Mesenchymal stem cell (in vitro differentiated cells and primary cell): ENCODE measurements at regions not wholly inside any gene's neighbourhood (a gene's known extent, or its start where the extent isn't known, plus 50 kb on each side); places are given as distances from the start of the nearest gene placed in this dataset.
A peak's percentile ranks its signal among the peaks of the same experiment; 100 is the strongest.

Experiments
- DNase-seq: peaks from one replicate; pipeline ENCODE4 v3.0.0-alpha.2; 2013
- H2AFZ ChIP-seq: one replicate; pipeline ENCODE4 v1.6.1; 2013; ENCODE audit warnings: low read depth, mild to moderate bottlenecking, control low read depth, inconsistent platforms, low read length, moderate library complexity
- H2AK5ac ChIP-seq: 2 replicates; pipeline ENCODE4 v1.6.1; 2013; ENCODE audit warnings: low read length, moderate library complexity, mild to moderate bottlenecking, inconsistent platforms; ENCODE audit not compliant: severe bottlenecking
- H2BK120ac ChIP-seq: one replicate; pipeline ENCODE4 v1.6.1; 2013; ENCODE audit warnings: low read depth, mild to moderate bottlenecking, inconsistent platforms, low read length, moderate library complexity
- H2BK12ac ChIP-seq, 2 experiments: one replicate each; pipeline ENCODE4 v1.6.1; 2013; ENCODE audit warnings: inconsistent platforms in 2 of 2, low read length in 2 of 2, mild to moderate bottlenecking in 2 of 2, moderate library complexity in 2 of 2, control low read depth in 1 of 2
- H2BK15ac ChIP-seq: one replicate; pipeline ENCODE4 v1.6.1; 2013; ENCODE audit warnings: mild to moderate bottlenecking, low read depth, inconsistent platforms; ENCODE audit not compliant: poor library complexity, severe bottlenecking
- H2BK5ac ChIP-seq: 2 replicates; pipeline ENCODE4 v1.6.1; 2013; ENCODE audit warnings: low read depth, mild to moderate bottlenecking, low read length, control low read depth, inconsistent platforms; ENCODE audit not compliant: poor library complexity, severe bottlenecking
- H3K14ac ChIP-seq, 2 experiments: one replicate each; pipeline ENCODE4 v1.6.1; 2013; ENCODE audit warnings: inconsistent platforms in 2 of 2, low read length in 2 of 2, control low read depth in 1 of 2, mild to moderate bottlenecking in 1 of 2, moderate library complexity in 1 of 2
- H3K18ac ChIP-seq, 2 experiments: one replicate each; pipeline ENCODE4 v1.6.1; 2013; ENCODE audit warnings: inconsistent platforms in 2 of 2, low read length in 2 of 2, control low read depth in 1 of 2, low read depth in 1 of 2, mild to moderate bottlenecking in 1 of 2
- H3K23ac ChIP-seq, 2 experiments: one replicate each; pipeline ENCODE4 v1.6.1; 2013; ENCODE audit warnings: inconsistent platforms in 2 of 2, low read length in 2 of 2, mild to moderate bottlenecking in 2 of 2, moderate library complexity in 2 of 2, control low read depth in 1 of 2
- H3K27ac ChIP-seq: 2 replicates; pipeline ENCODE4 v1.5.1; 2013; ENCODE audit warnings: mild to moderate bottlenecking, moderate library complexity, low read length, control low read depth, inconsistent platforms; ENCODE audit not compliant: poor library complexity, severe bottlenecking
- H3K27me3 ChIP-seq, 2 experiments: 2 replicates each; pipeline versions ENCODE4 v1.6.1 to v1.7.0; 2013; ENCODE audit warnings: low read length in 2 of 2, mild to moderate bottlenecking in 2 of 2, moderate library complexity in 2 of 2, control low read depth in 1 of 2, inconsistent platforms in 1 of 2; ENCODE audit not compliant: control insufficient read depth in 1 of 2, insufficient read depth in 1 of 2
- H3K36me3 ChIP-seq, 2 experiments: 2 replicates each; pipeline versions ENCODE4 v1.6.1 to v1.7.0; 2013; ENCODE audit warnings: low read length in 2 of 2, control low read depth in 1 of 2, inconsistent platforms in 1 of 2, low read depth in 1 of 2, mild to moderate bottlenecking in 1 of 2; ENCODE audit not compliant: insufficient read depth in 2 of 2, control insufficient read depth in 1 of 2
- H3K4ac ChIP-seq, 2 experiments: one replicate each; pipeline ENCODE4 v1.6.1; 2013; ENCODE audit warnings: inconsistent platforms in 2 of 2, low read length in 2 of 2, mild to moderate bottlenecking in 2 of 2, moderate library complexity in 2 of 2, control low read depth in 1 of 2, low read depth in 1 of 2
- H3K4me1 ChIP-seq: 2 replicates; pipeline ENCODE4 v1.6.1; 2013; ENCODE audit warnings: low read depth, low read length, control low read depth; ENCODE audit not compliant: control insufficient read depth, insufficient read depth
- H3K4me2 ChIP-seq: 2 replicates; pipeline ENCODE4 v1.6.1; 2013; ENCODE audit warnings: low read length, mild to moderate bottlenecking, inconsistent platforms; ENCODE audit not compliant: poor library complexity, severe bottlenecking
- H3K4me3 ChIP-seq, 2 experiments: 2 replicates each; pipeline versions ENCODE4 v1.5.1 to v1.7.0; 2013; ENCODE audit warnings: low read length in 2 of 2, mild to moderate bottlenecking in 2 of 2, control low read depth in 1 of 2, low read depth in 1 of 2; ENCODE audit not compliant: insufficient read depth in 1 of 2
- H3K79me1 ChIP-seq: replicated peaks from 2 replicates; pipeline ENCODE4 v1.6.1; 2013; ENCODE audit warnings: mild to moderate bottlenecking, control low read depth, low read length, inconsistent platforms; ENCODE audit not compliant: poor library complexity, severe bottlenecking
- H3K9ac ChIP-seq: 2 replicates; pipeline ENCODE4 v1.7.0; 2013; ENCODE audit warnings: mild to moderate bottlenecking, low read length, moderate library complexity
- H3K9me3 ChIP-seq: 2 replicates; pipeline ENCODE4 v1.7.0; 2013; ENCODE audit warnings: mild to moderate bottlenecking, low read length; ENCODE audit not compliant: control insufficient read depth
- H4K8ac ChIP-seq: one replicate; pipeline ENCODE4 v1.6.1; 2013; ENCODE audit warnings: inconsistent platforms, mild to moderate bottlenecking, low read length, moderate library complexity
- H4K91ac ChIP-seq: one replicate; pipeline ENCODE4 v1.6.1; 2013; ENCODE audit warnings: mild to moderate bottlenecking, low read length, inconsistent platforms
- WGBS: methylation state at CpG from one replicate; pipeline ENCODE4 v1.1.7; 2013; ENCODE audit warnings: mixed read lengths; 5-methylcytosine and 5-hydroxymethylcytosine counted together

DNA sequence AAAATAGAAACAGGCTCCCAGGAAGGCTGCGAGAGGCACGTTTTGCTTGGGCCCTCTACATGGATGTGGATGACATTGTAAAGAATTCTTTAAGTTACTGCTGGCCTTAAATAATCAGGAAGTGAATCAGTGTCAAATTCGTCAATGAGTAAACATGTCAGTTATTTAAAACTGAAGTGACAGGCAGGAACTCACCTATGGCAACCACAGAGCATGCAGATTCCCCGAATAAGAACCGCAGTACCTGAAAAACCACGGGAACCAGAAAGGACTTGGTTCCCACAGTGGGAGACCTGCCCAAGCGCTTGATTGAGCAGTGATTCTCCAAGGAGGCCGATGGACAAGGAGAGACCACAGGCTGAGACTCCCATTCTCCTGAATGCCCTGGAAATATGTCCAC, 351.2 kb upstream of the AKR1E2 start:
- H3K14ac ChIP-seq = no peak overlapping the region
- H3K79me1 ChIP-seq = no peaks in the 10 kb centered on the region
- peaks cover 3% of the 10 kb centered on the region for H3K4me1 ChIP-seq
- H3K36me3 ChIP-seq = no peaks in the 10 kb centered on the region
- H3K9ac ChIP-seq = no peak overlapping the region
- H2BK120ac ChIP-seq = no peak overlapping the region
- no peak overlapping the region for H3K4ac ChIP-seq
- 69% methylated on average over 8 of the region's 8 CpGs for WGBS
- no peaks in the 10 kb centered on the region for H3K27me3 ChIP-seq
- H4K91ac ChIP-seq = no peak overlapping the region
- no peak overlapping the region for H2BK12ac ChIP-seq
- no peak overlapping the region for H4K8ac ChIP-seq
- H3K23ac ChIP-seq = no peak overlapping the region
- H2BK5ac ChIP-seq = no peak overlapping the region
- H2BK15ac ChIP-seq = no peak overlapping the region
- no peak overlapping the region for H3K4me3 ChIP-seq
- no peak overlapping the region for H3K27ac ChIP-seq
- DNase-seq = no peak
- H2AK5ac ChIP-seq = no peak overlapping the region
- peak overlapping the region in 1 of 2 experiments; percentile 48 for H3K18ac ChIP-seq
- no peak overlapping the region for H2AFZ ChIP-seq
- H3K9me3 ChIP-seq = no peaks in the 10 kb centered on the region
- no peak overlapping the region for H3K4me2 ChIP-seq

DNA sequence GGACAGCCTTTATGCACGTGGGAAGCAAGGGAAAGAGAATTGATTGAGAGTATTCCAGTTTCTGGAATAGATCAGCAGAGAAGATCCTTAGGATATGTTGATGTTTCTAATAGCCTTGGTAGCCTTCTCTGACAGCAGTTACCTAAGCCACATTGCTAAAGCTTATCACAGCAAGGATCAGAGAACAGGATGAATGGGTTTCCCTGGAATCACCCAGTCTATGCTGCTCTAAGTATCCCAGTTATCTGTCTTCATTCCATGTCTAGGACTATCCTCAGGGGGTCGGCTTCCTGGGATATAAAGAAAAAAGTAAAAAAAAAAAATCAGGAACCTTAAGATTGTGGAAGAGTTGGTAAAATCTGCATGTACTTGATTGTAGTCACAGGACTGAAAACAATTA, 352.0 kb upstream of the AKR1E2 start:
- Histone ChIP-seq H3K9me3 (no peaks in the 10 kb centered on the region), H3K79me1 (no peaks in the 10 kb centered on the region), H2BK120ac (no peak overlapping the region), H3K4me3 (no peak overlapping the region), H2AK5ac (no peak overlapping the region), H2BK15ac (no peak overlapping the region), H2AFZ (no peak overlapping the region), H2BK12ac (no peak overlapping the region), H4K8ac (no peak overlapping the region), H3K23ac (no peak overlapping the region), H2BK5ac (no peak overlapping the region), H3K14ac (no peak overlapping the region), H3K4me2 (no peak overlapping the region), H3K27ac (no peak overlapping the region), H4K91ac (no peak overlapping the region), H3K9ac (no peak overlapping the region), H3K4me1 (peaks cover 4% of the 10 kb centered on the region), H3K27me3 (no peaks in the 10 kb centered on the region), H3K36me3 (no peaks in the 10 kb centered on the region), H3K4ac (no peak overlapping the region), H3K18ac (no peak overlapping the region)
- WGBS = 83% methylated on average over 2 of the region's 2 CpGs
- no peak for DNase-seq

DNA sequence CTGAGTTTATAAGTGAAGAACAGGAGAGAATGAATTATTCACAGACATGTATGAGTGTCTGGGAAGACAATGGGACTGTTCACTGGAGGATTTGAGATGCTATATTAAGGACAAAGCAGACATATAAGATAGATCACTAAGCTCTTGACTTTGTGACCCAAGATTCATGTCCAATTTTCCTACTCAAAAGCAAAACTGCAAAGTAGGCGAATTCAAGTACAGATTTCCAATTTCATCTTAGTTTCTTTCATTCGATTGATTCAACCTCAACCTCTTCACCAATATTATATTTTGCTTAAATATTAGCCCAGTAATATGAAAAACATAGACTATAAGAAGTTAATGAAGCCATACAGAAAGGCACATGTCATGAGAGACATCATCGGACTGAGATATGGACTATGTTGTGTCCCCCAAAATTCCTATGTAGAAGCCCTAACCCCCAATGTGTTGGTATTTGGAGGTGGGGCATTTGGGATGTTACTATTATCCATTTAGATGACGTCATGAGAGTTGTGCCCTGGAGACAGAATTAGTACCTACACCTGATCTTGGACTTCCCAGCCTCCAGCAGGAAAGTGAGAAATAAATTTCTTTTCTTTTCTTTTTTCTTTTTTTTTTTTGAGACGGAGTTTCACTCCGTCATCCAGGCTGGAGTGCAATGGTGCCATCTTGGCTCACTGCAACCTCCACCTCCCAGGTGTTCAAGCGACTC, 353.7 kb upstream of the AKR1E2 start:
- Histone ChIP-seq H3K27ac (no peak overlapping the region), H3K4ac (no peak overlapping the region), H3K9ac (no peak overlapping the region), H3K4me2 (no peak overlapping the region), H3K9me3 (no peaks in the 10 kb centered on the region), H2BK120ac (no peak overlapping the region), H4K8ac (no peak overlapping the region), H3K4me1 (peaks cover 4% of the 10 kb centered on the region), H3K79me1 (no peaks in the 10 kb centered on the region), H4K91ac (no peak overlapping the region), H2BK15ac (no peak overlapping the region), H3K23ac (no peak overlapping the region), H3K36me3 (no peaks in the 10 kb centered on the region), H2AK5ac (no peak overlapping the region), H3K18ac (no peak overlapping the region), H3K4me3 (no peak overlapping the region), H3K27me3 (no peaks in the 10 kb centered on the region), H2BK5ac (no peak overlapping the region), H3K14ac (no peak overlapping the region), H2BK12ac (no peak overlapping the region), H2AFZ (no peak overlapping the region)
- WGBS = 100% methylated on average over 6 of the region's 7 CpGs
- DNase-seq = no peak

DNA sequence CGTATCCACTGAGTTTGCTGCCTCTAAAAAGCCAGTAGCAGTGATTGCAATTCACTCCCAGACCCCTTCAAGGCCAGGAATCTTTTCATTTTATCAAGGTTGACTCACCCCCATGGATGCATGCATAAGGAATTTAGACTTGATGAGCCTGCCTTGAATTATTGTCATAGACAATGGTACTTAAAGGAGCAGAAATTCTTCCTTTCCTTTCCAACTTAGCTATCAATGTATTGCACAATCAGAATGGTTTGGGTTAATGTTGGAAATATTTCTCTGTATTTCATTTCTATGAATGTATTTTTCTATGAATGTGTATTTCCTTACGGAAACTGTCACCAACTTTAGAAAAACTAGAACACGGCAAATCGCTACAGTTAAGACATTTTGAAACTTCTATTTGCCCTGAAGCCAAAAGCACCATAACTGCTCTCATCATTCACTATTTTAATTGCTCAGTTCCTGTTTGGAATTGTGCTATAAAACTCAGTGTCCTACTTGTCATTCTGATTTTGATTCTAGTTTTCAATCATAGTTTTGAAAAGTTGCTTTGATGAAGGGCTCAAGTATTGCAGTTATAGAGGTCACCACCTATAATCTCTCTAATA, 355.7 kb upstream of the AKR1E2 start:
- no peak overlapping the region for H4K91ac ChIP-seq

More for the DNA sequence above, 355.7 kb upstream of the AKR1E2 start:
- H4K8ac ChIP-seq = no peak overlapping the region
- H3K14ac ChIP-seq = no peak overlapping the region
- H2AFZ ChIP-seq = no peak overlapping the region
- H3K27me3 ChIP-seq = no peaks in the 10 kb centered on the region
- peaks cover 2% of the 10 kb centered on the region for H3K4me1 ChIP-seq
- H3K9ac ChIP-seq = peak overlapping the region; percentile 27
- 76% methylated on average over 4 of the region's 4 CpGs for WGBS
- H3K18ac ChIP-seq = no peak overlapping the region
- H3K23ac ChIP-seq = no peak overlapping the region
- no peak overlapping the region for H3K4me2 ChIP-seq
- H2BK12ac ChIP-seq = no peak overlapping the region
- H2BK15ac ChIP-seq = no peak overlapping the region
- no peak overlapping the region for H3K4ac ChIP-seq
- no peaks in the 10 kb centered on the region for H3K79me1 ChIP-seq
- no peak overlapping the region for H3K27ac ChIP-seq
- H2BK120ac ChIP-seq = no peak overlapping the region
- H2AK5ac ChIP-seq = no peak overlapping the region
- H3K9me3 ChIP-seq = no peaks in the 10 kb centered on the region
- peak; percentile 49 for DNase-seq
- no peaks in the 10 kb centered on the region for H3K36me3 ChIP-seq
- H3K4me3 ChIP-seq = no peak overlapping the region
- H2BK5ac ChIP-seq = no peak overlapping the region
